Stimulated activated CD4-positive, alpha-beta T cell treated with anti-CD3 and anti-CD28 coated beads, Interleukin-4, amount 100 ng/mL, for 1 hour (primary cell): ENCODE measurements at regions not wholly inside any gene's neighbourhood (a gene's known extent, or its start where the extent isn't known, plus 50 kb on each side); places are given as distances from the start of the nearest gene placed in this dataset.

Source experiments
- DNase-seq: peaks from one replicate; pipeline ENCODE4 v3.0.0-alpha.2; 2020

DNA sequence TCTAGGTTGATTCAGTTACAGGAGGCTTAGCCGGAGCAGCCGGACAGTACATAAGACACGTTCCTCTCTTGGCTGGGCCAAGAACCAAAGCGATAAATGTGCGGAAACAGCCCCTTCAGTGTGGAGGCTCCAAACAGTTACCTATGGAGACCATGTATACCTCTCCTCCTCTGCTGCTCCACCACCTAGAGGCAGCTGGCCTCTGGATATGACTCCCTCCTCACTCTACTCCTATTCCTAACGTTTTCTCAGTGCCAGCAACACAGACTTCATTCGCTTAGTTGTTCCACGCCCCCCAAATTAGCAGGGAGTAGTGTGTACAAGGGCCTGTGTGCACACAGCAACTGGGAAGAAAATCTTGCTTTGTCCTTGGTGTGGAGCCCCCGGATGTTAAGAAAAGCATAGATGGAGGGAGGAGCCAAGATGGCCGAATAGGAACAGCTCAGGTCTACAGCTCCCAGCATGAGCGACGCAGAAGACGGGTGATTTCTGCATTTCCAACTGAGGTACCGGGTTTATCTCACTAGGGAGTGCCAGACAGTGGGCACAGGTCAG is 362.3 kb upstream of the KIRREL3 start:
- DNase-seq = no peak

DNA sequence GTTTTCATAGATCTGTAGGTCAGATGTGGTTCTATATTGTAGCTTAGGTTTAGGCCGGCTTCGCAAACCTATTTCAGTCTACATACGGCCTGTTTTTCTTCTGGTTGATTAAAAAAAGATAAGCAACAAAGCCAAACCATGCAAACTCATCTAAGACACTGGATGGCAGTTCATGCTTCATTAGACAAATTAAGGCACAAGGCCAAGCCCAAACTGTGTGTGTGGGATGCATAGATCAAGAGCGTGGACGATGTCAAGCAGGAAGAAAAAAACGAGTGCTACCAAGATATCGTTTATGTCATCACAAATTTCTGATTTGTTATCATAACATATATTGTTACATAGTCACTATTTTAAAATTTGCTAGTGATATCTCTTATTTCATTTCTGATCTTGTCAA is 357.6 kb upstream of the KIRREL3 start:
- no peak for DNase-seq

DNA sequence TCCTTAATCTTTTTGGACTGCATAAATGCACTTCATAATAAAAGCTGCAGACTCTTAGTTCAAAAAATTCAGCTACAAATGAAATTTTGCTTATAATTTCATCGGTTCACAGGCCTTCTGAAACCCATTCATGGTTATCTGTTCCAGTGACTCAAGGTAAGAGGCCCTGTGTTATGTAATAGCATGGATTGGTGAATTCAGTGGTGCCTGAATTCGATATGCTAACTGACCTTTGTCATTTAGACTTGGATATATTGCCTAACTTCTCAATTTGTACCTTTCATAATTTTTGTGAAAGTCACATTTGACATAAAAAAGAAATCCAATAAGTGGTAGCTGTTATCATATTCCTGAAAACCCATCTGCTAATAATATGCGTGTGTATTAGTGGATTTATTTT is 349.9 kb upstream of the KIRREL3 start:
- no peak for DNase-seq

DNA sequence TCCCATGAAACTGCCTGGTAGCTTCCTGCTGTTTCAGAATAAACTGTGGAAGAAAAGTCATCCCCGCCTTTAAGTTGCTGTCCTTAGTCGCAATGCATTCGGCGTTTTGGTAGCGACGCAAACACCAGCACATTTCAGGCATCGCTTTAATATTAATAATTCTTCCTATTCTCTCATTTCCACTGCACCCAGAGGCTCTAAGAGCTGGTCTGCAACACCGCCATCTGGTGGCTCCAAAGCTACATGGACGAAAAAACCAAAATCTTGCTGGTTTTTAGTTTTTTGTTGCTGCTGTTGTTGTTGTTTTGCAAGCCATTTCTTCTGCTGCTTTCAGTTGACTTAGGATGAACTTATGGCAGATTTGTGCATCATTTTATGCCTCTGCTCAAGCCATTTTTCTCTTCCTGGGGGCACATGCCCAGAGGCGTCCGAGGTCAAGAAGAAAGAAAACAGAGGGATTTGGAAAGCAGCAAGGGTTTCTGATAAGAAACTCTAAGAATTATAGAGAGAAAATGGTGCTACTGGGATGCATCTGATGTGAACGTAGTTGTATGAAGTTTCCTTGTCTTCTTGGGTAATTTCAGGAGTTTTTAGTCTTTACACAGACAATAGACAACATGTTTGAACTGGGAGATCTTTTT is 345.4 kb upstream of the KIRREL3 start:
- DNase-seq = peak; percentile 12

DNA sequence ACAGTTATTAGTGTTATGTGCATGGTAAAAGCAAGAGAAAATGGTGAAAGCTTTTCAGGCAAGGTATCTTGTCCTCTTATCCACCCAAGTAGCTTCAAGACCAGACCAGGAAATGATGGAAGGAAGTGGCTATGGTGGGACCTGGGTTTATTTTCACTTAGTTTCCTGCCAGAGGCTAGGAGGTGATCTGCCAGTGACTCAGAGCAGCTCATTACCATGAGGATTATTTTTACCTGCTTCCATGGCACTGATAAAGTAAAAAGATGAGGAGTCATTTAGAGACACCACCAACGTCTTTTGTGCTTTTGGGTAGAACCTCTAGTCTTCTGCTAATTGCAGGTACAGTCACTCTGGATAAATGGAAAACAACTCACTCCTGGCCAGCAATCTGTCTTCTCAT is 339.9 kb upstream of the KIRREL3 start:
- DNase-seq = no peak

DNA sequence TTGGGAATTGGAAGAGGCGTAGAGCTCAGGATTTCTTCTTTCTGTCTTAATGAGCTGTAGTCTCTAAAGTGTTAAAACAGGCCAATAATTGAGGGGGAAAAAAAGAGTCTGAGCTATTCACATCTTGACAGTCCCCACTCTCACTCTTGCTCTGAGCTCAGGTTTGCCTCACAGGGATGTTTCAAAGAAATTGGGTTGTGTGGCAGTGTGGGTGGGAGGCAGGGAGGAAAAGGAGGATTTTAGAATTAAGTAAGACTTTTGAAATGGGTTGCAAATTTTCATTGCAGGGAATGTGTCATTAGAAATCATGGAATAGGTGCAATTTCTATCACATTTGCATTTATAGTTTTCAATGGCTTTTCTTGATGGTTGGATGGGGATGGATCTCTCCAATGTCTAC is 338.8 kb upstream of the KIRREL3 start:
- no peak for DNase-seq

DNA sequence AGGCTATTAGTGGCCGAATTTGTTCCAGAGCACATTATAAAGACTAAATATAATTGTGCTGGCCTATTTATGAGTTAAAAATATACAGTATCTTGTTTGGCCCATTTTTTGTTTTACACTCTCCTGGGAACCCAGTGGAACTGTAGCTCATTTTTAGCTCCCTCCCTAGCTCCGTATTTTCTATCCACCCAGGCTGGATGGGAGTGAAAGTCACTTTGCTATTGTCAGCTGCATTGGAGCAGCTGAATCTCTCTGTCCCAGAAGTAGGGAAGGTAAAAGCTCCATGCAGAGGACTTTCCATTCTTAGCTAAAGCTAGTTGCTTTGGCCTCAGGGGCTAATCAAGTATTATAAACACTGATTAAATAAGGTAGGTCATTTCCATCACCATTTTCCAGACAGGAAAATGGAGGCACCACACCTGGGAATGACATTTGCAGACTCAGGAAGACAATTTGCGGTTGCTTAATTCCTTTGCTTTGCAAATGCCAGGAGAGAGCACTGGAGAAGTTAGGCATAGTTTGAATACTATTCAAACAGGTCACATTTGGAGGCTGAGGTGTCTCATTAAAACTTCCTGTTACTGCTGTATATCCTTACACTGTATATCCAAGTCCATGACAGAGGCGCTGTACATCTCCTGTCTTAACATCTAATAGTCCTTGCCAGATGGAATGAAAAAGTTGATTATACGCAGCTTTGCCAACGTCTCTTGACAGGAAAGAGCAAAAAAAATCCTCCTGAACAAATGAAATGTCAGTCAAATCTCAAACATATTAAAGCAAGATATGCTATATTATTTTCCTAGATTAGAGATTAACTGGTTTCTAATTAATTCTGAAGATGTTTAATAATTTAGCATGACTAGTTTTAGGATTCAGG is 338.1 kb upstream of the KIRREL3 start:
- DNase-seq = no peak

DNA sequence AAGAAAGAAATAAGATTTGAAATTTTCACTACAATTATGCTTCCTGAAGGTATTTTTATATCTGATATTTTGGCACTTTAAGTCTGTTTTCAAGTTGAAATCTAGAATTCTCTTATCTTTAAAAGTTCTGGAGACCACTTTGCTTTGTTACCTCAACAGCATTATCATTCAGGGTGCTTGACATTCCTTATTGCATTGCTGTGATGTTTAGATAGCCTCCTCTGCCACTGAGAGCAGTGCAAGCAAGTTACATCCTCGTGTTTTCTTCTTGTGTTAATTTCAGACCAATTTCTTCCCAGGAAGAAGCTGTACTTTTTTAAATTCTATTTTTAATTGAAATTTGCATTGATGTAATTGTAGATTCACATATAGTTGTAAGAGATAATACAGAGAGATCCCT is 333.9 kb upstream of the KIRREL3 start:
- DNase-seq = no peak

DNA sequence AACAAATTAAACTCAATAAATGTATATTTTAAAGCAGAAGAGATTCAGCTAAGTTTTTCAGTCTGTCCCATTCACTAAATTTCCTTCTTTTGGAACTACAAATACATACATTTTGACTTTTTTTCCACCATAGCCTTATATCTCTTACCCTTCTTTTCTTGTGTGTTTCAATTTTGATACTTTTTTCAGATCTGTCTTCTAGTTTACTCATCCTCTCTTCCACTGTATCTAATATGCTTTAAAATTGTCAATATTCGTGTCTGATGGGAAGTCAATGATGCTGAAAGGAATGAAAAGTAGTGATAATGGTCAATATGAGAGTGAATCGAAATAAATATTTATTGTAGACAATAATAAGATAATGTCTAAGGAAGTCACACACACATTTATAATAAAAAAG is 332.3 kb upstream of the KIRREL3 start:
- DNase-seq = no peak

DNA sequence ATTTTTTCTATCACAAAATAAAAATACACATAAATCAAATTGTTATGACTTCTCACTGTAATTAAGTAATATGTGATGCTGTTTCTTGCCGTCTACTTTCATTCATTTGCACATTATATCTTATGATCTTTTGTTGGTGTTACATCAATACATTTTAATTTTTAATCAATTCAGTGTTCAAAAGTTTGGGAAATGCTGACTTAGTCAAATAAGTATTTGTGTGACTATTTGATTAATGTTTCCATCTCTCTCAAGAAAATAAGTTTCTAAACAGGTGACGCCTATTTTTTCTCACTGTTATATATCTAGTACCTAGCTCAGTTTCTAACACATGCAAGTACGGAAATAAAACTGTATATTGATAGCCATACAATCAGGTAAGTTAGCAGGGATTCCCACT is 329.5 kb upstream of the KIRREL3 start:
- DNase-seq = no peak

DNA sequence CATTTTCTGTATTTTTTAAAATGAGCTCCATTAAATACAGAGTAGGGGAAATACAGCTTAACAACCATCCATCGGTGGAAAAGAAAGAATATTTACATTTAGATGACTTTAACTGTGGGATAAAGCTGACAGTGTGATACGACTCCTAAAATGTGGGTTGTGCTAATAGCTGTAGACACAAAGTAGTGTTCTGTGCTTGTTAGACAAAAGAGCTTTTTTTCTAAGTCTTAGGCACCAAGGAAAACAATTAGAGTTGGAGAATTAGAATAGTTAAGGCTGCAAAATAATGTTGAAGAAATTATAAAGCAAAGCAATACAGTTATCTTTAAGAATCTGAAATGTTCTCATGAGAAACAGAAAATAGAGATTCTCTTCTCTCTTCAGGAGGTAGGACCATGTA is 307.7 kb upstream of the KIRREL3 start:
- DNase-seq = no peak

DNA sequence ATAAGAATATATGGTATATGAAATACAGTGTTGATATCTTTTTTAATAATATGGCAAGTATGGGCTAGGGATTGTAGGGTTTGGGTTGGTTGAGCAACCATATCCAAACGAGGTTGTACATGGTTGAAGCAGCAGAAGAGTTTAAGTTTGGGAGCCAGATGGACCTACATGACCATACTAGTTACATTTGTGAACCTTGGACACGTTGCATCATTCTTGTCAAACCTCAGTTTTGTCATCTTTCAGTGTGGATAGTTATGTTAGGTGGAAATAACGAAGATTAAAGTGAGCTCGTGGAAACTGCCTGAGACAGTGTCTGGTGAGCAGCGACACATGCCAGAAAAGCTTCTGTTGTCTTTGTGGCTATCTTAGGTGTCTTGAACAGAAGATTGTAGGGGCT is 307.1 kb upstream of the KIRREL3 start:
- DNase-seq = no peak

DNA sequence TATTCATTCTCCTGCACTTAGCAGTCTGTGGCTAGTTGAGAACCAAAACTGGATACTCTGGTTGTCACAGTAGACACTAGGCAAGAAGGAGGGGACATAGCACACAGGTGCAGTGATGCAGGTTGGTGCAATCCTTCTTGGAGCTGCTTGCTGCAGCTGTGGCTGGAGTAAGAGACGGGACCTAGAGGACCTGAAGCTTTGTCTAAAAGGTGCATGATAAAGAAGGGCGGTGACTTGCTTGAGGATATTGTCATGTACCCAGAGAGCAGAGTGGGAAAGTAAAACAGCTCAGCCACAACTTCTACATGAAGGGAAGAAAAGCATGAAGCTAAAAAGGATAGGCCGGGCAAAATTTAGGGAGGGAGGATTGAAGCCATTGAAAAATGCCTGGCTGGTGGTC is 304.1 kb upstream of the KIRREL3 start:
- DNase-seq = no peak

DNA sequence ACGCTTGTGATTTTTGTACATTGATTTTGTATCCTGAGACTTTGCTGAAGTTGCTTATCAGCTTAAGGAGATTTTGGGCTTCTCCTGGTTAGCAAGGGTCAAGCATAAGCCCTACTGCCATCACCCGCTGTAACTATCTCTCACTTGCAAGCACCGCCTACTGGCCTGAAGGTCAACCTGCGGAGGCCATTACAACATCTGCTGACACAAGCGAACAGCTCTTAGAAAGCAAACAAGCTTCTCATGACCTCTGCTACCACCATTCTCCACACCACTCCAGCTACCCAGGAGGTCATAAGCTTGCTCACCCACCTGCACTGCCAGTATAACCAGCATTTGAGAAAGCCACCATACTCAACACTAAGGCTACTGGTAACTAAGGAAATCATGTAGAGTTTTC is 288.4 kb upstream of the KIRREL3 start:
- DNase-seq = no peak

DNA sequence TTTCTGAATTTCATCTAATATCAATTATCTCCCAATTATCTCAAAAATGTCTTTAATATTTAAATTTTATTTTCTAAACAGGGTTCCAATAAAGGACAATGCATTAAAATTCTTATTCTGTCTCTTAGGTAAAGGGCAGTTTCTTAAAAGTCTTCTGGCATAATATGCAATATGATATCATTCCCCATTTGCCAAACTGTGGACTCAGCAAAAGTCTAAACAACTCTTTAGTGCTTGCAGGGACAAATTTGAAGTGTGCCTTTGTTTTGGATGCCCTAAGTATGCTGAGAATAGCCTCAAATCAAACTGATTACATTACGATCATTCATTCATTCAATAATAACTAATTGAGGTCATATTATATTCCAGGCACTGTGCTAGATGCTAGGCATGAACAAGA is 281.0 kb upstream of the KIRREL3 start:
- no peak for DNase-seq

DNA sequence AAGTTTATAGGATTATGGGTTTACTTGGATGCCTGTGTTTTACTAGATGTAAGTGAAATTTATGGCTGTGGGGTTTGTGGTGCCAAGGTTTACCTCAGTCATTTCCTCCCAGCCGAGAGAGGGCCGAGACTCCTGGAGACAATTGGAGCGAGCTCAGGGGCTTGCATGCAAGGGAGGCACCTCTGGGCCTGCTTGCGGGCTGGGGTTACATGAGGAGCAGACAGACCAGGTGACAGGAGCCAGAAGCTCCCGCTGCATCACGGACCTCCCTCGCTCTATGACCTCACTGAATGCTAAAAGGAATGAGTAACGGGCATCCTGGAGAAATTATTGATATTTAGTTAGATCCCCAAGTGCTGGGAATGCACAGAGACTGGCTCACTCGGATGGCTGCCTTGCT is 275.2 kb upstream of the KIRREL3 start:
- DNase-seq = no peak

DNA sequence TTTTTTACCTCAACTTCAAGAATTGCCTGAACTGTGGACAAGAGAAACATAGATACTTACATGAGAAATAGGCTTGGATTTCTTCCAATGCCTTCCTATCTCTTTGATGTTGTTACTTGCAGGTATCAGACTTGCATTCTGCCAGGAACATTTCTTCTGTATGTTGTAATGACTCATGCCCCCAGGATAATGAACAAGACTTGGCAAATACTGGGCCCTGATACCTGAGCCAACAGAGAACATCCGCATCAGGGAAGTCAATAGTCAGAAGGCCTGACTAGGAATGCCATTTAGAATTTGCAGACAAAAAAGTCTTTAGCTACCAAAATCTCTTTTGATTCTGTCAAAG is 273.7 kb upstream of the KIRREL3 start:
- DNase-seq = no peak

DNA sequence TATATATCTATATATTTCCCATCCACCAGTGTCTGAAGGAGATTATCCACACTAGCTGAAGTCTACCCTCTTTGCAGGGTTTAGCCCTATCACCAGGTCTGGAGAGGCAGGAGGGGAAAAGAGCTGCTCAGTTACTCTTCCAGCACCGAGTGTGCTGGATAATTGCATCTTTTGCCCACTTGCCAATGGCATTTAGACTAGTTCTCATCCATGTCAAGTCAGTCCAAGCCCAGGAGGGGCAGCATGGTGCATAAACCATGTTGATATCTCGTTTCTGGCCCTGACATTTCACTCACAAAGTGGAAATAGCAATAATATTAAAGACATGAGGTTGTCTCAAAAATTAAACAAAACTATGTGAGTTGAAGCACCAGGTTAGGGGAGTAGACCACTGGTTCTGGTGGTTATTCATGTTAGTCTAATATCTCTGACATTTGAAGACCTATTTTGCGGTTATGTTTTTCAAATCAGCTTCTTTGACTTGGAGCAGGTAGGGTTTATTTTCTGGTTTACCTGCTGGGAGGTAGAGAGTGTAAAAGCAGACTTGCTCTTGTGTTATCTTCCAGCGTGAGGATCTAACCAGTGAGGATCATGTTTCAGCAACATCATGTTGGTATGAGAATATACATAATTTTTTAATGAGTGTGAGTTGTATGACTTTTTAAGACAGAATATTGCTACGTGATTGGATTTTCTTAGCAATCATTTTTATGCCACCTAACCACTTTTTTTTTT is 273.2 kb upstream of the KIRREL3 start:
- no peak for DNase-seq

DNA sequence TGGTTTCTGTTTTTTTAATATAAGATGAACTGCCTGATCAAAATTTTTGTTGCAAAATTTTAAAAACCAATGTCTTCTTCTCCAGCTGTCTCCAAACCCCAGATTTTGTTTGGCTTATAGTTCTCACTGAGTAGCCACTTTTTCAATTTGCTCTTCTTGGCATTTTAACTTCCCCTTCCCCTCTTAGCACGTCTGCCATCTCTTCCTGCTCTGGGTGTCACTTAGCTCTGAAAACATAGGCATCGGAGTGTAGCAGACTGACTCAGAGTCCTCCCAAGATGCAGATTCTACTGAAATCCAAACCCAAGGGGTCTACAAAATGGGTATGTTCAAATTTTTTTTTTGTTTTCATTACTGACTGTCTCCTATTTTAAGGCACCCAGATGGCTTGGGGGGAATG is 270.3 kb upstream of the KIRREL3 start:
- DNase-seq = no peak

DNA sequence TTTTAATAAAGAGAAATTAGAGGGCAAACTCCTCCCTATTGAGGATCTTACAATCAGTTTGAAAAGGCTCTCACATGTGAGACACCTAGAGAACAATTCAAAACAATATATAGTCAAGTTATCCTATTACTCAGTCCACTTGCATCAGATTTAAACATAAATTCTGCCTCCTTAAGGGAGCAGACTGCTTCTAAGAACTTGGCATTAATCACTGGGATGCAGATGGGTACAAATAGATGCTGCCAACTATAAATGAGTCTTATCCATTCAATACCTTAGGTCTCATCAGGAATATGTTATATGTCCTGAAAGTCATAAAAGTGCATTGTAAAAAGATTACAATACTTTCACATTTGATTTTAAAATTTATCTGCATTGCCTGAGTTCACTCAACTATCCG is 269.3 kb upstream of the KIRREL3 start:
- no peak for DNase-seq

DNA sequence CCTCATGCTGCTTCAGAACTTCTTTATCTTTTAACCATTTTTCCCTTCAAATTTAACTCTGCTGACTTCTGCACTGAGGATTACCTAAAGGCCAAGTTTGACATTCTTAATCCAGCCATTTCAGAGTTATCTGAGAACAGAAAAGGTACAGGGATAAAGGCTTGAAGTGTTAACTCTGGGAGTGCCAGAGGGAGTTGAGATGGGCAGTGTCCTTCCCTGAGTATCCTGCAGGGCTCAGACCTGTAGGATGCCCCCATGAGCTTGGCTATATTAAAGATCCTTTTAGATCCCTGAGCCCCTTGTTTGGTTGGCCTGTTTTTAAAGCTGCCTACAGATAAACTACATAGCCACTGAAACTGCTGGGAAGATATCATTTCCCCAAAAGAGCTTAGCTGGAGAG is 268.4 kb upstream of the KIRREL3 start:
- no peak for DNase-seq

DNA sequence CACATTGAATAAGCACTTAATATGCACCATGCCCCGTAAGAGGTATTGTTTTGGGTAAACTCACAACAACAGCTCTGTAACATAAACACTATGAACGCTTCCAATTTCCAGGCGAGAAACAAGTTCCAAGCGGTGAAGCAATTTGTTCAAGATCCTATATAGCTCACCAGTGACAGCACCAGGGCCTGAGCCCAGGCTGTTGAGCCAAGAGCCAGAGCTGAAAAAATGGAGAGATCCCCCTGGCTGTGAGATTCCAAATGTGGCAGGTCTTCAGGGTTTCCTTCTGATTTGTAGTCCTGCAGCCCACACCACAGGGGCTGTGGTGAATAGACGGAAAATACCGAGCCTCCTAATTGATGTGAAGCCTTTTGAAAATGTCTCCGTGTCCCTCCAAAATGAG is 268.0 kb upstream of the KIRREL3 start:
- DNase-seq = no peak

DNA sequence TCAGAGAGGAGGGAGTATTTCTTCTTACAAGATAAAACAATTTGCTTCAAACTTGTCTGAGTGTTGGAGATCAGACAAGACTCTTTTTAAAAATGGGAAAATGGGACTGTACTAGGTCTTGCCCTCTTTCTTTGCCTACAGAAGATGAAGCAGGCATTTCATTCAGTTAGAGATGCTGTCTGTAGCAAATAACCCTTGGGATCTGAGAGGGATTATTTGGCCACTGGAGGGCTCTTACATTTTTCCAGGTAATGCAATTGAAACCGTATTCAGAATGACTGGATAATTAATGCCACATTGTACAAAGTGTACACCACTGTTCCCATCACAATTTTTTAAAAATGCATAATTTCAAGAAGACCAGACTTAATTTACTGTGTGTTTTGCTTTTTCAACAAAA is 258.5 kb upstream of the KIRREL3 start:
- no peak for DNase-seq

DNA sequence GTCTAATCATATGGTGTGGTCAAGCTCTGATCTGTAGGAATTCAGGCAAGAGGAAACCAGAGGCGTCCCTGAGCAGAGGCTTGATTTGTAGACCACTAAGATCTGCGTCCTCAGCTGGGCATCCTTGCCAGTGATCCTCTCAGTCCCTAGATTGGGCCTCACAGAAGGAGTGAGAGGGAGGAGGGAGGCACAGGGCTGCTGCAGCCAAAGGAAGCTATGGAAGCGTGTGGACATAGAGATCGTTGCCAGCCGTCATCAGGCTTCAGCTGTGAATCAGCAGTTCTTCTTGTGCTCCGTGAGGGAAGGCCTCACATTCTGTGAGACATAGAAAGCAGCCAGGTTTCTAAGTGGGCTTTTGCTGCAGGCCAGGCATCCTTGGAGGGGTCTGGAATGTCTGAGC is 254.6 kb upstream of the KIRREL3 start:
- DNase-seq = no peak
